MM.1S (cell line): ENCODE measurements at regions not wholly inside any gene's neighbourhood (a gene's known extent, or its start where the extent isn't known, plus 50 kb on each side); places are given as distances from the start of the nearest gene placed in this dataset.

Experiments
- CTCF ChIP-seq: fragments of 300-600 bp; sonication (generic); IDR thresholded peaks from 2 replicates; pipeline ENCODE4 v1.5.1; 2016; ENCODE audit warnings: antibody characterized with exemption, low read length, mixed read lengths
- EZH2 ChIP-seq: fragments of 300-600 bp; sonication (generic); optimal IDR thresholded peaks from 2 replicates; pipeline ENCODE3; 2017; ENCODE audit warnings: low read depth, mild to moderate bottlenecking, antibody characterized with exemption, low read length, mixed read lengths

- no peak for TF ChIP-seq CTCF
- TF ChIP-seq EZH2: no peak
Measured at GRCh38 chr13:26966701-26967080, 204.9 kb downstream of the USP12 start.
